ENCODE measurements at regions not wholly inside any gene's neighbourhood (a gene's known extent, or its start where the extent isn't known, plus 50 kb on each side); places are given as distances from the start of the nearest gene placed in this dataset.
"Not testable (repeated sequence)": the region's sequence is repeated elsewhere in the genome, so short reads cannot be mapped to it uniquely, and the experiment has no call there.

- in situ Hi-C loops (cut with HindIII; ENCODE audit: low sequenced_read_pairs): no loop called here
Observed at GRCh38 chr9:88287972-88288371, 100.3 kb upstream of the SPIN1 start.

GRCh38 chr9:88280816-88281382, 107.3 kb upstream of the SPIN1 start:
- in situ Hi-C loops (cut with HindIII; ENCODE audit: low sequenced_read_pairs): no loop called here

GRCh38 chr9:88278036-88278435, 110.2 kb upstream of the SPIN1 start:
- in situ Hi-C loops (cut with HindIII; ENCODE audit: low sequenced_read_pairs): no loop called here

- in situ Hi-C loops (cut with HindIII; ENCODE audit: low sequenced_read_pairs): no loop called here
Observed at GRCh38 chr9:88274078-88274477, 114.2 kb upstream of the SPIN1 start.

- in situ Hi-C loops (cut with HindIII; ENCODE audit: low sequenced_read_pairs): no loop called here
Observed at GRCh38 chr9:88272986-88273385, 115.3 kb upstream of the SPIN1 start.

- in situ Hi-C loops (cut with HindIII; ENCODE audit: low sequenced_read_pairs): no loop called here
Observed at GRCh38 chr9:88270413-88270812, 117.8 kb upstream of the SPIN1 start.

GRCh38 chr9:88268886-88269285, 119.4 kb upstream of the SPIN1 start:
- in situ Hi-C loops (cut with HindIII; ENCODE audit: low sequenced_read_pairs): no loop called here

- in situ Hi-C loops (cut with HindIII; ENCODE audit: low sequenced_read_pairs): no loop called here
Observed at GRCh38 chr9:88267283-88267682, 121.0 kb upstream of the SPIN1 start.

- in situ Hi-C loops (cut with HindIII; ENCODE audit: low sequenced_read_pairs): no loop called here
Observed at GRCh38 chr9:88266416-88266815, 121.8 kb upstream of the SPIN1 start.

- in situ Hi-C loops (cut with HindIII; ENCODE audit: low sequenced_read_pairs): no loop called here
Observed at GRCh38 chr9:88259001-88259400, 120.7 kb upstream of the SPATA31C2 start.

- in situ Hi-C loops (cut with HindIII; ENCODE audit: low sequenced_read_pairs): no loop called here
Observed at GRCh38 chr9:88258601-88259000, 120.3 kb upstream of the SPATA31C2 start.

GRCh38 chr9:88258024-88258423, 119.7 kb upstream of the SPATA31C2 start:
- in situ Hi-C loops (cut with HindIII; ENCODE audit: low sequenced_read_pairs): no loop called here

GRCh38 chr9:88256216-88256615, 117.9 kb upstream of the SPATA31C2 start:
- in situ Hi-C loops (cut with HindIII; ENCODE audit: low sequenced_read_pairs): no loop called here

- in situ Hi-C loops (cut with HindIII; ENCODE audit: low sequenced_read_pairs): not testable (repeated sequence)
Observed at GRCh38 chr9:88255806-88256205, 117.5 kb upstream of the SPATA31C2 start.

GRCh38 chr9:88251903-88252302, 113.6 kb upstream of the SPATA31C2 start:
- in situ Hi-C loops (cut with HindIII; ENCODE audit: low sequenced_read_pairs): no loop called here

GRCh38 chr9:88243736-88244135, 105.5 kb upstream of the SPATA31C2 start:
- in situ Hi-C loops (cut with HindIII; ENCODE audit: low sequenced_read_pairs): no loop called here

GRCh38 chr9:88242879-88243278, 104.6 kb upstream of the SPATA31C2 start:
- in situ Hi-C loops (cut with HindIII; ENCODE audit: low sequenced_read_pairs): no loop called here

GRCh38 chr9:88237991-88238571, 99.8 kb upstream of the SPATA31C2 start:
- in situ Hi-C loops (cut with HindIII; ENCODE audit: low sequenced_read_pairs): no loop called here

GRCh38 chr9:88237479-88237961, 99.2 kb upstream of the SPATA31C2 start:
- in situ Hi-C loops (cut with HindIII; ENCODE audit: low sequenced_read_pairs): no loop called here

- in situ Hi-C loops (cut with HindIII; ENCODE audit: low sequenced_read_pairs): no loop called here
Observed at GRCh38 chr9:88236511-88237478, 98.5 kb upstream of the SPATA31C2 start.

- in situ Hi-C loops (cut with HindIII; ENCODE audit: low sequenced_read_pairs): no loop called here
Observed at GRCh38 chr9:88235615-88236014, 97.3 kb upstream of the SPATA31C2 start.

- in situ Hi-C loops (cut with HindIII; ENCODE audit: low sequenced_read_pairs): no loop called here
Observed at GRCh38 chr9:88234114-88234513, 95.8 kb upstream of the SPATA31C2 start.

Measured in endothelial cell of hepatic sinusoid (primary cell).